Kidney epithelial cell (primary cell): ENCODE measurements at regions not wholly inside any gene's neighbourhood (a gene's known extent, or its start where the extent isn't known, plus 50 kb on each side); places are given as distances from the start of the nearest gene placed in this dataset.

Source experiments
- DNase-seq: peaks from one replicate; pipeline ENCODE4 v3.0.0-alpha.2; 2010; ENCODE audit warnings: low read depth
- H3K27me3 ChIP-seq: 2 replicates; pipeline ENCODE4 v1.6.0; 2011; ENCODE audit warnings: low read length; ENCODE audit not compliant: control insufficient read depth, insufficient read depth
- H3K36me3 ChIP-seq: 2 replicates; pipeline ENCODE4 v1.5.1; 2011; ENCODE audit warnings: low read length; ENCODE audit not compliant: control insufficient read depth, insufficient read depth
- H3K4me3 ChIP-seq: 2 replicates; pipeline ENCODE4 v1.5.1; 2011; ENCODE audit warnings: low read depth, mild to moderate bottlenecking, control low read depth, low read length
- CTCF ChIP-seq: IDR thresholded peaks from 2 replicates; pipeline ENCODE4 v1.5.1; 2011; ENCODE audit warnings: mild to moderate bottlenecking, moderate library complexity, low read length, control low read depth, inconsistent platforms; ENCODE audit not compliant: insufficient read depth, poor library complexity, severe bottlenecking

DNA sequence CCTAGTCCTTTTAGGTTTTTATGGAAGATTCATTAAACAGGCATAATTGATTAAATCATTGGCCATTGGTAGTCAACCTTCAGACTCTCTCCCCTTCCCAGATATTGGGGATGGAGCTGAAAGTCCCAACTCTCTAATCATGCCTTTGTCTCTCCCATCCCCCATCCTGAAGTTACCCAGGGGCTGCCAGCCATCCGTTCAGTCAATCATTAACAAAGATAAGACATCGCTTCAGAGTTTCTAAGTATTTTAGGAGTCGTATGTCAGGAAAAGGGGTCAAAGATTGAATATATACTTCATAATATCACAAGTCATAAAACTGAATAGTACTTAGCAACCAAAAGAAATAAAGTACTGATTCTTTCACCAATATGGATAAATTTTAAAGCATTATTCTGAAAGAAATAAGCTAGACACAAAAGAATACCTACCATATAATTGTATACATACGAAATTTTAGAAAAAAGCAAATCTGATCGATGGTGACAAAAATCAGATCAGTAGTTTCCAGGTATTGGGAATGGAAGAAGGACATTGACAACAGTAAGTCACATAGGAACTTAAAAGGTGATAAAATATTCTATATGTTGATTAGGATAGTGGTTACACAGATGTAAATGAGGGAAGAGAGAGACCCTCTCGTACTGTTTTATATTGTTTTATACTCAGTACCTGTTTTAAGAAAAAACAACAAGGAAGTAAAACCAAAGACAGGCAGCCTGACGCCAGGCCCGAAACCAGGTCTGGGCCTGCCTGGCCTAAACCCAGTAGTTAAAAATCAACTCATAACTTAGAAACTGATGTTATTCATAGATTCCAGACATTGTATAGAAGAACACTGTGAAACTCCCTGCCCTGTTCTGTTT lies 414.4 kb downstream of the DAD1 start:
- Histone ChIP-seq H3K27me3 (no peaks in the 10 kb centered on the region), H3K36me3 (no peaks in the 10 kb centered on the region), H3K4me3 (no peak overlapping the region)
- no peak for TF ChIP-seq CTCF
- no peak for DNase-seq

GRCh38 chr14:22168092-22168955 lies 420.7 kb downstream of the DAD1 start:
- H3K36me3 ChIP-seq: no peaks in the 10 kb centered on the region
- H3K4me3 ChIP-seq: no peak overlapping the region
- no peak for DNase-seq

GRCh38 chr14:22164616-22165015 lies 424.4 kb downstream of the DAD1 start:
- no peak for TF ChIP-seq CTCF
- Histone ChIP-seq H3K4me3 (no peak overlapping the region), H3K27me3 (no peaks in the 10 kb centered on the region), H3K36me3 (no peaks in the 10 kb centered on the region)
- no peak for DNase-seq

More at GRCh38 chr14:22168092-22168955, 420.7 kb downstream of the DAD1 start:
- TF ChIP-seq CTCF: peak; percentile 29
- H3K27me3 ChIP-seq: no peaks in the 10 kb centered on the region

- DNase-seq: no peak
- Histone ChIP-seq H3K27me3 (no peaks in the 10 kb centered on the region), H3K36me3 (no peaks in the 10 kb centered on the region), H3K4me3 (no peak overlapping the region)
- peak; percentile 45 for TF ChIP-seq CTCF
Observed at GRCh38 chr14:22163051-22163450, 426.0 kb downstream of the DAD1 start.

DNA sequence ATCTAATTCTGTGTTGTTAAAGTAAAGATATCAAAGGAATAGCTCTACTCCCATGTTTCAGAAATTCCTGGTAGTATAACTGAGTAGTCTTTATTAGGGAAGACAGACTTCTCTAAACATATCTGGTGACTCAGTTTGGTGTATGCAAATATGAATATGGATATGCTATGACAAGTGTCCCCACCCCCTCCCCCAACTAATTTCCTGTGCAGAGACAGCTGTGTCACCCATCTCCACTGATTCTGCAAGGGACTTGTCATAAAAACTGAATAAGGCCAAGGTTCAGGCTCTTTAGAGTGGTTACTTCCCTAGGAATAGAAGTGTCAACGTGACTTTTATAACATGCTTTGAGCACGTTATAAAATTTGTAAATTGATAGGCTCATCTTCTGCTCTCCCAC lies 429.1 kb downstream of the DAD1 start:
- TF ChIP-seq CTCF: no peak
- no peak overlapping the region for H3K4me3 ChIP-seq
- H3K27me3 ChIP-seq: no peaks in the 10 kb centered on the region
- H3K36me3 ChIP-seq: no peaks in the 10 kb centered on the region
- no peak for DNase-seq
